ENCODE measurements at regions not wholly inside any gene's neighbourhood (a gene's known extent, or its start where the extent isn't known, plus 50 kb on each side); places are given as distances from the start of the nearest gene placed in this dataset.

- H3K4me3 Mint-ChIP-seq, result no peak overlapping the region
- Histone ChIP-seq H3K27me3 (ENCODE audit: control insufficient read depth in 2 of 2, insufficient read depth in 2 of 2, low read length in 2 of 2) (no peaks in the 10 kb centered on the region), H2AFZ (ENCODE audit: insufficient read depth, low read depth, low read length, poor library complexity, severe bottlenecking) (no peak overlapping the region), H3K9ac (ENCODE audit: insufficient read depth, low read length, poor library complexity, severe bottlenecking) (no peak overlapping the region), H3K4me1 (ENCODE audit: control insufficient read depth in 1 of 2, insufficient read depth in 2 of 2, low read length in 2 of 2) (no peaks in the 10 kb centered on the region), H3K9me3 (replicated peaks in 1 of 2; ENCODE audit: control insufficient read depth in 1 of 2, insufficient read depth in 1 of 2, low read length in 2 of 2) (no peaks in the 10 kb centered on the region), H3K79me2 (ENCODE audit: insufficient read depth, low read length) (no peaks in the 10 kb centered on the region), H3K4me2 (replicated peaks; ENCODE audit: extremely low read depth, low read length, poor library complexity, severe bottlenecking) (no peak overlapping the region), H3K4me3 (replicated peaks in 1 of 3; ENCODE audit: low read depth in 2 of 3, low read length in 3 of 3) (no peak overlapping the region), H3K27ac (ENCODE audit: low read depth in 1 of 2, low read length in 2 of 2) (no peak overlapping the region), H3K36me3 (replicated peaks in 1 of 2; ENCODE audit: control insufficient read depth in 1 of 2, insufficient read depth in 2 of 2, low read length in 2 of 2) (no peaks in the 10 kb centered on the region), H4K20me1 (ENCODE audit: insufficient read depth, low read length) (no peaks in the 10 kb centered on the region)
- TF ChIP-seq, protein P1, sequence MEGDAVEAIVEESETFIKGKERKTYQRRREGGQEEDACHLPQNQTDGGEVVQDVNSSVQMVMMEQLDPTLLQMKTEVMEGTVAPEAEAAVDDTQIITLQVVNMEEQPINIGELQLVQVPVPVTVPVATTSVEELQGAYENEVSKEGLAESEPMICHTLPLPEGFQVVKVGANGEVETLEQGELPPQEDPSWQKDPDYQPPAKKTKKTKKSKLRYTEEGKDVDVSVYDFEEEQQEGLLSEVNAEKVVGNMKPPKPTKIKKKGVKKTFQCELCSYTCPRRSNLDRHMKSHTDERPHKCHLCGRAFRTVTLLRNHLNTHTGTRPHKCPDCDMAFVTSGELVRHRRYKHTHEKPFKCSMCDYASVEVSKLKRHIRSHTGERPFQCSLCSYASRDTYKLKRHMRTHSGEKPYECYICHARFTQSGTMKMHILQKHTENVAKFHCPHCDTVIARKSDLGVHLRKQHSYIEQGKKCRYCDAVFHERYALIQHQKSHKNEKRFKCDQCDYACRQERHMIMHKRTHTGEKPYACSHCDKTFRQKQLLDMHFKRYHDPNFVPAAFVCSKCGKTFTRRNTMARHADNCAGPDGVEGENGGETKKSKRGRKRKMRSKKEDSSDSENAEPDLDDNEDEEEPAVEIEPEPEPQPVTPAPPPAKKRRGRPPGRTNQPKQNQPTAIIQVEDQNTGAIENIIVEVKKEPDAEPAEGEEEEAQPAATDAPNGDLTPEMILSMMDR (IDR thresholded peaks at IDR 0.05), result no peak
- no peak overlapping the region for H3K27ac Mint-ChIP-seq
- intact Hi-C loops (cut with micrococcal nuclease), result no loop called here
- no peaks in the 10 kb centered on the region for H3K36me3 Mint-ChIP-seq
- DNase-seq, result no peak
- WGBS (ENCODE audit: insufficient coverage), result 29% methylated on average over 1 of the region's 5 CpGs
- peaks cover 0 to 2% (median 0%) of the 10 kb centered on the region in 3 donors for H3K27me3 Mint-ChIP-seq (ENCODE audit: low read depth in 3 of 3)
- H3K9me3 Mint-ChIP-seq, result peaks cover 0 to 3% (median 1%) of the 10 kb centered on the region in 7 donors
- no peaks in the 10 kb centered on the region for H3K4me1 Mint-ChIP-seq
Measured at GRCh38 chr5:166166071-166166470, 2125.4 kb upstream of the WWC1 start.

GRCh38 chr5:166172597-166172996, 2118.8 kb upstream of the WWC1 start:
- no peaks in the 10 kb centered on the region for H3K4me1 ChIP-seq (ENCODE audit: control insufficient read depth in 1 of 2, insufficient read depth in 2 of 2, low read length in 2 of 2)
- H3K79me2 ChIP-seq (ENCODE audit: insufficient read depth, low read length), result no peaks in the 10 kb centered on the region
- WGBS (ENCODE audit: insufficient coverage), result 95% methylated on average over 3 of the region's 4 CpGs
- H3K9ac ChIP-seq (ENCODE audit: insufficient read depth, low read length, poor library complexity, severe bottlenecking), result no peak overlapping the region
- no peak overlapping the region for H3K4me3 ChIP-seq (replicated peaks in 1 of 3; ENCODE audit: low read depth in 2 of 3, low read length in 3 of 3)
- intact Hi-C loops (cut with micrococcal nuclease), result no loop called here
- Mint-ChIP-seq H3K27ac (no peak overlapping the region), H3K4me1 (no peaks in the 10 kb centered on the region), H3K36me3 (no peaks in the 10 kb centered on the region), H3K9me3 (peaks cover 0 to 6% (median 2%) of the 10 kb centered on the region in 7 donors), H3K4me3 (no peak overlapping the region), H3K27me3 (ENCODE audit: low read depth in 3 of 3) (peaks cover 0 to 2% (median 0%) of the 10 kb centered on the region in 3 donors)
- no peaks in the 10 kb centered on the region for H3K36me3 ChIP-seq (replicated peaks in 1 of 2; ENCODE audit: control insufficient read depth in 1 of 2, insufficient read depth in 2 of 2, low read length in 2 of 2)
- DNase-seq, result no peak
- TF ChIP-seq, protein P1 (IDR thresholded peaks at IDR 0.05), result no peak
- no peak overlapping the region for H3K27ac ChIP-seq (ENCODE audit: low read depth in 1 of 2, low read length in 2 of 2)
- no peak overlapping the region for H2AFZ ChIP-seq (ENCODE audit: insufficient read depth, low read depth, low read length, poor library complexity, severe bottlenecking)
- H3K27me3 ChIP-seq (ENCODE audit: control insufficient read depth in 2 of 2, insufficient read depth in 2 of 2, low read length in 2 of 2), result no peaks in the 10 kb centered on the region
- H3K9me3 ChIP-seq (replicated peaks in 1 of 2; ENCODE audit: control insufficient read depth in 1 of 2, insufficient read depth in 1 of 2, low read length in 2 of 2), result peaks cover 6 to 12% of the 10 kb centered on the region in 2 donors
- no peak overlapping the region for H3K4me2 ChIP-seq (replicated peaks; ENCODE audit: extremely low read depth, low read length, poor library complexity, severe bottlenecking)
- no peaks in the 10 kb centered on the region for H4K20me1 ChIP-seq (ENCODE audit: insufficient read depth, low read length)

Data from CD14-positive monocyte (primary cell).